HepG2 (cell line): ENCODE measurements at regions not wholly inside any gene's neighbourhood (a gene's known extent, or its start where the extent isn't known, plus 50 kb on each side); places are given as distances from the start of the nearest gene placed in this dataset.

Experiments used
- ATAC-seq: fragments of 200-7000 bp; cut with Tn5 transposase; 3 replicates; pipeline ENCODE4 v1.9.1; 2020; ENCODE audit warnings: mild to moderate bottlenecking, moderate library complexity
- BruUV-seq: library from RNA; stranded (reverse); fragments of 400-500 nt; replicated peaks from 2 replicates; lab custom pipeline; 2021; lab: Mats Ljungman, UMichigan
- CTCF ChIA-PET: fragments of 300-600 bp; formaldehyde crosslinking; extraction: SDS; loops from one replicate; lab custom pipeline; 2021; ENCODE audit warnings: low total read pairs, inconsistent platforms, low intra/inter-chr PET ratio; lab: Yijun Ruan, JAX
- POLR2A ChIA-PET: fragments of 350-600 bp; sonication (Branson Sonifier 250); formaldehyde crosslinking; loops from one replicate; lab custom pipeline; 2020; ENCODE audit warnings: antibody characterized with exemption, inconsistent platforms; lab: Yijun Ruan, JAX
- DNase-seq: peaks from one replicate; pipeline ENCODE4 v3.0.0-alpha.2; 2015; ENCODE audit warnings: low spot score
- FAIRE-seq: peaks from 3 replicates; lab custom pipeline; 2011; peaks lifted over from hg19 to GRCh38; lab: Jason Lieb, UNC
- H2AFZ ChIP-seq: one replicate; pipeline ENCODE4 v1.6.1; 2011; ENCODE audit warnings: low read length, inconsistent platforms
- H3K27ac ChIP-seq: fragments of 300-600 bp; 3 replicates; pipeline ENCODE4 v1.8.0; 2011; ENCODE audit warnings: mixed run types, mild to moderate bottlenecking, mixed read lengths, low read length, inconsistent platforms; ENCODE audit not compliant: insufficient read depth; ENCODE audit errors: extremely low read length
- H3K27me3 ChIP-seq, 2 experiments: fragments of 200-600 bp in 1 of 2; 2 replicates in 1 of 2; 3 replicates in 1 of 2; pipeline versions ENCODE4 v1.6.0 to v1.8.0; 2011; ENCODE audit warnings: low read length in 2 of 2, mild to moderate bottlenecking in 2 of 2, moderate library complexity in 2 of 2, inconsistent platforms in 1 of 2; ENCODE audit not compliant: insufficient read depth in 2 of 2, control insufficient read depth in 1 of 2
- H3K36me3 ChIP-seq, 2 experiments: fragments of 200-600 bp in 1 of 2; replicated peaks in 1 of 2; 2 replicates in 1 of 2; 3 replicates in 1 of 2; pipeline versions ENCODE4 v1.5.1 to v1.8.0; 2011; ENCODE audit warnings: low read length in 2 of 2, inconsistent platforms in 1 of 2; ENCODE audit not compliant: insufficient read depth in 2 of 2, control insufficient read depth in 1 of 2
- H3K4me1 ChIP-seq: 2 replicates; pipeline ENCODE4 v1.5.1; 2012; ENCODE audit warnings: low read length, inconsistent platforms; ENCODE audit not compliant: insufficient read depth
- H3K4me2 ChIP-seq: 2 replicates; pipeline ENCODE4 v1.6.0; 2011; ENCODE audit warnings: low read depth, low read length, inconsistent platforms
- H3K4me3 ChIP-seq, 3 experiments: fragments of 200-600 bp in 1 of 3; sonication (generic), shearing (Covaris generic) in 1 of 3; replicated peaks in 1 of 3; 2 replicates each; pipeline ENCODE4 v1.5.1; 2011 to 2016; ENCODE audit warnings: low read length in 3 of 3, inconsistent platforms in 2 of 3, low read depth in 2 of 3, mild to moderate bottlenecking in 2 of 3, control low read depth in 1 of 3, mixed read lengths in 1 of 3; ENCODE audit not compliant: insufficient read depth in 1 of 3
- H3K79me2 ChIP-seq: one replicate; pipeline ENCODE4 v1.6.1; 2011; ENCODE audit warnings: low read length, inconsistent platforms; ENCODE audit not compliant: insufficient read depth
- H3K9ac ChIP-seq: 2 replicates; pipeline ENCODE4 v1.6.0; 2011; ENCODE audit warnings: mild to moderate bottlenecking, low read depth, low read length, inconsistent platforms; ENCODE audit not compliant: insufficient read depth
- H3K9me3 ChIP-seq: 2 replicates; pipeline ENCODE4 v1.5.1; 2012; ENCODE audit warnings: mild to moderate bottlenecking, low read length
- H4K20me1 ChIP-seq: 2 replicates; pipeline ENCODE4 v1.6.0; 2011; ENCODE audit warnings: inconsistent platforms, mild to moderate bottlenecking, low read length, moderate library complexity; ENCODE audit not compliant: insufficient read depth
- HOXD1 ChIP-seq: sonication (generic); formaldehyde crosslinking; IDR thresholded peaks from 2 replicates; pipeline ENCODE4 v1.5.0; 2020; ENCODE audit warnings: missing genetic modification reagents
- MIXL1 ChIP-seq: IDR thresholded peaks from 2 replicates; pipeline ENCODE4 v1.6.1; 2016
- NFIB ChIP-seq: sonication (generic); formaldehyde crosslinking; IDR thresholded peaks from 2 replicates; pipeline ENCODE4 v1.9.0; 2021; ENCODE audit warnings: missing genetic modification reagents, mild to moderate bottlenecking, borderline replicate concordance
- TP53 ChIP-seq: sonication (generic); formaldehyde crosslinking; conservative IDR thresholded peaks from 2 replicates; pipeline ENCODE4 v1.4.0; 2020; ENCODE audit warnings: missing genetic modification reagents
- WGBS: methylation state at CpG from one replicate; pipeline ENCODE4 v1.1.6; 2017; ENCODE audit warnings: low lambda C conversion rate; 5-methylcytosine and 5-hydroxymethylcytosine counted together
- in situ Hi-C: cut with HindIII; loops from 2 replicates; pipeline ENCODE4 v1.10.0; 2017; ENCODE audit warnings: low pct_unique_long_range_greater_than_20kb; ENCODE audit not compliant: extremely low pct_ligation_motif_present
- intact Hi-C: fragments of 100-400 bp; cut with micrococcal nuclease; formaldehyde crosslinking; loops from one replicate; pipeline ENCODE4 v1.10.0; 2022; ENCODE audit not compliant: unreplicated experiment
- TF ChIP-seq, protein P1 (sequence below): sonication (generic); formaldehyde crosslinking; IDR thresholded peaks from 2 replicates; pipeline ENCODE4 v1.4.0; 2020; ENCODE audit warnings: missing genetic modification reagents, mild to moderate bottlenecking, borderline replicate concordance

DNA sequence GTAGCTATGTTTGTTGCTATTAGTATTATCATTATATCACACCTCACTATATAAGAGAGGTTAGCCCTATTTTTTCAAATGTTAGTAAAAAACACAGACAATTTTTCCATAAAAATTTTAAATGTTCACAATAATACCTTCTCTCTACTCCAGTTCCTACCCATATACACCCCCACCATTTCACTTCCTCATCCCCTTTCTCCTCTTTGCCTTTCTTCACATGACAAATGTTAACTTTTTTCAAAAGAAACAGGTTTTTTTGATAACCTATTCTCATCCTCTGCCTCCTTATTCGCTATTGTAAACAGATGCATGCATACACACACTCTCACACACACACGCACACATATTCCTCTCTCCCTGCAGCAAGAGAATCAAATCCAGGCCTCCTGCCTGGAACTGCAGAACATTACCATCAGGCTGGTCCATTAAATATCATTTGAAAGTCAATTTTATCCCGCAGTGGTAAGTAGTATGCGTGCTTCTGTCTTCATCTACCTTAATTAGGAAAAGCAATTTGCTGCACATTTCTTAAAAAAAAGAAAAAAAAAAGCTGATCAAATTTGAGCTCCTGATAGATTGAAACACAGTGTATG, 55.5 kb downstream of the MID1IP1 start:
- H3K9ac ChIP-seq: no peak overlapping the region
- no peaks in the 10 kb centered on the region for H3K4me1 ChIP-seq
- no peak for DNase-seq
- POLR2A ChIA-PET: no interaction called here
- no peak overlapping the region for H3K4me3 ChIP-seq
- H3K27ac ChIP-seq: no peak overlapping the region
- intact Hi-C loops (no loop called here), in situ Hi-C loops (no loop called here)
- H3K79me2 ChIP-seq: no peaks in the 10 kb centered on the region
- no peaks in the 10 kb centered on the region for H3K27me3 ChIP-seq
- FAIRE-seq: no peak
- 73% methylated on average over 4 of the region's 4 CpGs for WGBS
- no peaks in the 10 kb centered on the region for H4K20me1 ChIP-seq
- TF ChIP-seq, protein P1, sequence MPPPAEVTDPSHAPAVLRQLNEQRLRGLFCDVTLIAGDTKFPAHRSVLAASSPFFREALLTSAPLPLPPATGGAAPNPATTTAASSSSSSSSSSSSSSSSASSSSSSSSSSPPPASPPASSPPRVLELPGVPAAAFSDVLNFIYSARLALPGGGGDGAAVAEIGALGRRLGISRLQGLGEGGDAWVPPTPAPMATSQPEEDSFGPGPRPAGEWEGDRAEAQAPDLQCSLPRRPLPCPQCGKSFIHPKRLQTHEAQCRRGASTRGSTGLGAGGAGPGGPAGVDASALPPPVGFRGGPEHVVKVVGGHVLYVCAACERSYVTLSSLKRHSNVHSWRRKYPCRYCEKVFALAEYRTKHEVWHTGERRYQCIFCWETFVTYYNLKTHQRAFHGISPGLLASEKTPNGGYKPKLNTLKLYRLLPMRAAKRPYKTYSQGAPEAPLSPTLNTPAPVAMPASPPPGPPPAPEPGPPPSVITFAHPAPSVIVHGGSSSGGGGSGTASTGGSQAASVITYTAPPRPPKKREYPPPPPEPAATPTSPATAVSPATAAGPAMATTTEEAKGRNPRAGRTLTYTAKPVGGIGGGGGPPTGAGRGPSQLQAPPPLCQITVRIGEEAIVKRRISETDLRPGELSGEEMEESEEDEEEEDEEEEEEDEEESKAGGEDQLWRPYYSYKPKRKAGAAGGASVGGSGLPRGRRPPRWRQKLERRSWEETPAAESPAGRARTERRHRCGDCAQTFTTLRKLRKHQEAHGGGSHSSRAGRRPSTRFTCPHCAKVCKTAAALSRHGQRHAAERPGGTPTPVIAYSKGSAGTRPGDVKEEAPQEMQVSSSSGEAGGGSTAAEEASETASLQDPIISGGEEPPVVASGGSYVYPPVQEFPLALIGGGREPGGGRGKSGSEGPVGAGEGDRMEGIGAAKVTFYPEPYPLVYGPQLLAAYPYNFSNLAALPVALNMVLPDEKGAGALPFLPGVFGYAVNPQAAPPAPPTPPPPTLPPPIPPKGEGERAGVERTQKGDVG (CRISPR knock-in tag): no peak
- TF ChIP-seq MIXL1 (no peak), NFIB (no peak), TP53 (CRISPR knock-in tag) (no peak), HOXD1 (CRISPR knock-in tag) (no peak)
- no peak overlapping the region for H3K4me2 ChIP-seq
- no peak overlapping the region for H2AFZ ChIP-seq
- H3K36me3 ChIP-seq: no peaks in the 10 kb centered on the region
- CTCF ChIA-PET: no interaction called here
- no TSS peak for BruUV-seq
- H3K9me3 ChIP-seq: no peaks in the 10 kb centered on the region
- no peak for ATAC-seq
